IMR-90 (cell line): ENCODE measurements at regions not wholly inside any gene's neighbourhood (a gene's known extent, or its start where the extent isn't known, plus 50 kb on each side); places are given as distances from the start of the nearest gene placed in this dataset.

Source experiments
- ATAC-seq: fragments of 200-7000 bp; cut with Tn5 transposase; 2 replicates; pipeline ENCODE4 v1.9.1; 2020; ENCODE audit warnings: low read depth, mild to moderate bottlenecking, moderate library complexity
- BruUV-seq: library from RNA; stranded (reverse); fragments of 400-500 nt; replicated peaks from 2 replicates; lab custom pipeline; 2021; lab: Mats Ljungman, UMichigan
- CTCF ChIA-PET: fragments of 300-600 bp; formaldehyde crosslinking; extraction: SDS; loops from one replicate; lab custom pipeline; 2021; ENCODE audit warnings: antibody characterized with exemption; lab: Yijun Ruan, JAX
- POLR2A ChIA-PET: fragments of 300-600 bp; sonication (Branson Sonifier 250); formaldehyde crosslinking; loops from one replicate; lab custom pipeline; 2022; ENCODE audit warnings: antibody characterized with exemption; ENCODE audit not compliant: unreplicated experiment; lab: Charles Lee
- DNase-seq: peaks from one replicate; pipeline ENCODE4 v3.0.0; 2013
- H2AFZ ChIP-seq: replicated peaks from 2 replicates; pipeline ENCODE3; 2013; ENCODE audit warnings: low read length, mild to moderate bottlenecking; ENCODE audit not compliant: poor library complexity
- H2AK5ac ChIP-seq: 2 replicates; pipeline ENCODE4 v1.6.1; 2013; ENCODE audit warnings: low read depth, low read length, inconsistent platforms
- H2AK9ac ChIP-seq: replicated peaks from 2 replicates; pipeline ENCODE3; 2013; ENCODE audit warnings: mild to moderate bottlenecking, low read depth, low read length, moderate library complexity; ENCODE audit not compliant: poor library complexity
- H2BK120ac ChIP-seq: 2 replicates; pipeline ENCODE4 v1.6.1; 2013; ENCODE audit warnings: low read depth, low read length, inconsistent platforms
- H2BK15ac ChIP-seq: 3 replicates; pipeline ENCODE4 v1.6.1; 2013; ENCODE audit warnings: low read depth, low read length, inconsistent platforms
- H2BK20ac ChIP-seq: 2 replicates; pipeline ENCODE4 v1.6.1; 2013; ENCODE audit warnings: low read depth, mild to moderate bottlenecking, inconsistent platforms, low read length, moderate library complexity
- H2BK5ac ChIP-seq: 2 replicates; pipeline ENCODE4 v1.6.1; 2013; ENCODE audit warnings: mild to moderate bottlenecking, low read depth, low read length, inconsistent platforms; ENCODE audit not compliant: poor library complexity, severe bottlenecking
- H3K14ac ChIP-seq: replicated peaks from 2 replicates; pipeline ENCODE4 v1.6.1; 2013; ENCODE audit warnings: low read depth, low read length, inconsistent platforms
- H3K18ac ChIP-seq: 2 replicates; pipeline ENCODE4 v1.6.1; 2013; ENCODE audit warnings: low read depth, low read length, control low read depth
- H3K23ac ChIP-seq: 2 replicates; pipeline ENCODE4 v1.6.1; 2013; ENCODE audit warnings: low read depth, low read length, inconsistent platforms
- H3K27ac ChIP-seq: 2 replicates; pipeline ENCODE4 v1.5.1; 2013; ENCODE audit warnings: mild to moderate bottlenecking, control low read depth, low read length; ENCODE audit not compliant: insufficient read depth
- H3K27me3 ChIP-seq: 2 replicates; pipeline ENCODE4 v1.6.1; 2013; ENCODE audit warnings: low read length; ENCODE audit not compliant: control insufficient read depth, insufficient read depth
- H3K36me3 ChIP-seq: 2 replicates; pipeline ENCODE4 v1.6.1; 2013; ENCODE audit warnings: low read length, mixed read lengths; ENCODE audit not compliant: control insufficient read depth, insufficient read depth
- H3K4ac ChIP-seq: 2 replicates; pipeline ENCODE4 v1.6.1; 2013; ENCODE audit warnings: low read depth, low read length, inconsistent platforms
- H3K4me1 ChIP-seq: 2 replicates; pipeline ENCODE4 v1.6.1; 2013; ENCODE audit warnings: low read length, mixed read lengths; ENCODE audit not compliant: control insufficient read depth, insufficient read depth
- H3K4me2 ChIP-seq: 2 replicates; pipeline ENCODE4 v1.6.1; 2013; ENCODE audit warnings: low read depth, mild to moderate bottlenecking, control low read depth, low read length, moderate library complexity
- H3K4me3 ChIP-seq: 2 replicates; pipeline ENCODE4 v1.5.1; 2013; ENCODE audit warnings: low read depth, mild to moderate bottlenecking, control low read depth, low read length, moderate library complexity; ENCODE audit not compliant: insufficient read depth
- H3K56ac ChIP-seq: 2 replicates; pipeline ENCODE4 v1.6.1; 2013; ENCODE audit warnings: low read length, inconsistent platforms; ENCODE audit not compliant: insufficient read depth; ENCODE audit errors: extremely low read depth
- H3K79me1 ChIP-seq, 2 experiments: 2 replicates each; pipeline ENCODE4 v1.6.1; 2013; ENCODE audit warnings: low read length in 2 of 2, inconsistent platforms in 1 of 2, low read depth in 1 of 2
- H3K9ac ChIP-seq: 2 replicates; pipeline ENCODE4 v1.6.1; 2013; ENCODE audit warnings: low read depth, low read length, control low read depth
- H3K9me1 ChIP-seq: 2 replicates; pipeline ENCODE4 v1.6.1; 2013; ENCODE audit warnings: low read length, inconsistent platforms; ENCODE audit not compliant: insufficient read depth
- H3K9me3 ChIP-seq: 2 replicates; pipeline ENCODE4 v1.6.1; 2013; ENCODE audit warnings: low read length; ENCODE audit not compliant: control insufficient read depth, insufficient read depth
- H4K20me1 ChIP-seq: 2 replicates; pipeline ENCODE4 v1.6.1; 2013; ENCODE audit warnings: low read length, inconsistent platforms; ENCODE audit not compliant: insufficient read depth
- H4K5ac ChIP-seq: 2 replicates; pipeline ENCODE4 v1.6.1; 2013; ENCODE audit warnings: mild to moderate bottlenecking, low read depth, low read length, control low read depth
- H4K8ac ChIP-seq, 2 experiments: 2 replicates each; pipeline ENCODE4 v1.6.1; 2013; ENCODE audit warnings: low read depth in 2 of 2, low read length in 2 of 2, control low read depth in 1 of 2, inconsistent platforms in 1 of 2
- H4K91ac ChIP-seq: 2 replicates; pipeline ENCODE4 v1.6.1; 2013; ENCODE audit warnings: low read depth, low read length, inconsistent platforms; ENCODE audit not compliant: insufficient read depth
- CEBPB ChIP-seq: IDR thresholded peaks from 2 replicates; pipeline ENCODE4 v1.6.1; 2012; ENCODE audit warnings: low read depth, low read length, improper control_type of control experiment
- WGBS, 2 experiments: methylation state at CpG; one replicate each; pipeline versions ENCODE4 v1.1.5 to v1.1.7; 2013; ENCODE audit warnings: missing lambda C conversion rate in 2 of 2; ENCODE audit not compliant: insufficient read length in 1 of 2; ENCODE audit errors: extremely low coverage in 2 of 2; 5-methylcytosine and 5-hydroxymethylcytosine counted together
- dilution Hi-C: fragments of 300-500 bp; cut with HindIII; formaldehyde crosslinking; loops from one replicate; pipeline ENCODE4 v1.14.3; 2018; ENCODE audit warnings: low sequenced_read_pairs; ENCODE audit not compliant: unreplicated experiment
- in situ Hi-C: fragments of 300-500 bp; cut with MboI; formaldehyde crosslinking; loops from 3 replicates; pipeline ENCODE4 v1.14.3; 2019; ENCODE audit warnings: low sequenced_read_pairs, inconsistent platforms, mixed read lengths
- intact Hi-C: fragments of 100-400 bp; cut with micrococcal nuclease; formaldehyde crosslinking; loops from 2 replicates; pipeline ENCODE4 v1.10.0; 2022

DNA sequence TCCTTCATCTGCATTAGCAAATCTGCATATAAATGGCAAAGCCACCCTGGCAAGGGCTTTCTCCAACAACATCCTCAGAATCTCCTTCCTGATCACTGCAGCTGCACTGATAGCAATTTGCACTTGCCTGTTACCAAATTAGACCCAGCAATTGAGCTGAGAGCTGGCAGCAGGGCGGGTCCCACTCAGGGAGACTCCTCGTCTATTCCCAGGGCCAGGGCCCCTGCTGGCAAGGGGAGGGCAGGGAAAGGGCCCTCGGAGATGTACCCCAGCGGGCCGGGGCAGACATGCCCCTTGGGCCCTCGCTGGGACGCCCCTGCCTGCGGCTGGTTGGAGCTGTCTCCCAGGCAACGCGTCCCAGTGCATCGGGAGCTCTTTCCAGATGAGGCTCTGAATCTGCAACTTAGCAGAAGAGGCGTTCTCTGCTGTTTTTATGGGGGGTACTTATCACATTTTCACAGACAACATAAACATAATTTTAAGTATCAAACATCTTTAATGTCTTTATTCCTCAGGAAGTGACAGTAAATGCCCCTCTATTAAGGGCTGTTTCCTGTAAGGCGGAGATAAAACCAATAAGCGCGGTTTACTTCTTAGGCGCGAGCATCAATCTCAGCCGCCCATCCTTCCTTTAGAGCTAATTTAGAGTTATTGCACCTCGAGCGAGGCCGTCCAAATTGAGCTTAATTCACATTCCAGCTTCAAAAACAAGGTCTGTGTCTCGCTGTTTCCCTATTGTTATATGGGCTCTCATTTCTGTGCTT, 249.0 kb upstream of the PPP2R2D start:
- Histone ChIP-seq H3K4me1 (no peaks in the 10 kb centered on the region), H3K36me3 (no peaks in the 10 kb centered on the region)
- dilution Hi-C loops, result no loop called here

More for the DNA sequence above, 249.0 kb upstream of the PPP2R2D start:
- no peak overlapping the region for H2BK120ac ChIP-seq
- H2AK9ac ChIP-seq, result no peak overlapping the region
- H3K4ac ChIP-seq, result no peak overlapping the region
- DNase-seq (no peak), ATAC-seq (no peak)
- H3K56ac ChIP-seq, result no peak overlapping the region
- no peak overlapping the region for H3K4me3 ChIP-seq
- H4K8ac ChIP-seq, result no peak overlapping the region
- no peak overlapping the region for H3K14ac ChIP-seq
- H3K23ac ChIP-seq, result no peak overlapping the region
- H3K9me1 ChIP-seq, result no peaks in the 10 kb centered on the region
- BruUV-seq, result no TSS peak
- H3K9me3 ChIP-seq, result peaks cover 57% of the 10 kb centered on the region
- intact Hi-C loops (no loop called here), in situ Hi-C loops (no loop called here)
- ChIA-PET CTCF (no interaction called here), POLR2A (no interaction called here)
- no peaks in the 10 kb centered on the region for H3K27me3 ChIP-seq
- H2BK15ac ChIP-seq, result no peak overlapping the region
- H4K5ac ChIP-seq, result no peak overlapping the region
- no peak overlapping the region for H2AK5ac ChIP-seq
- TF ChIP-seq CEBPB, result no peak
- H3K27ac ChIP-seq, result no peak overlapping the region
- no peaks in the 10 kb centered on the region for H3K79me1 ChIP-seq
- H2BK5ac ChIP-seq, result no peak overlapping the region
- no peak overlapping the region for H3K18ac ChIP-seq
- H2AFZ ChIP-seq, result no peak overlapping the region
- H3K4me2 ChIP-seq, result no peak overlapping the region
- H2BK20ac ChIP-seq, result no peak overlapping the region
- H4K20me1 ChIP-seq, result no peaks in the 10 kb centered on the region
- no peak overlapping the region for H3K9ac ChIP-seq
- no peak overlapping the region for H4K91ac ChIP-seq
- WGBS, 2 experiments, result 0% methylated on average over 5 of the region's 22 CpGs; no CpG with 5 or more reads in 1 of the 2 experiments
